Right lobe of liver (tissue), 4 donors: ENCODE measurements at regions not wholly inside any gene's neighbourhood (a gene's known extent, or its start where the extent isn't known, plus 50 kb on each side); places are given as distances from the start of the nearest gene placed in this dataset.

Experiments used
- CTCF ChIP-seq, 4 donors: fragments of 200-600 bp in 3 of 4; fragments of 450-650 bp in 1 of 4; IDR thresholded peaks; one replicate each; pipeline versions ENCODE4 v1.5.1 to v1.8.0; 2016 to 2022; ENCODE audit warnings: antibody characterized with exemption in 4 of 4, mild to moderate bottlenecking in 2 of 4
- POLR2A ChIP-seq: fragments of 450-650 bp; IDR thresholded peaks from one replicate; pipeline ENCODE4 v1.6.1; 2017; ENCODE audit warnings: antibody characterized with exemption, mild to moderate bottlenecking
- donor health status: DM: no; HTN: no; CAD: no.
- donor health status: DM: no; HTN: no; CAD: no.
- donor health status: DM: no; HTN: yes; CAD: no.

- TF ChIP-seq CTCF (IDR thresholded peaks at IDR 0.05) (no peak), POLR2A (no peak)
Observed at GRCh38 chr18:56473400-56474024, 164.9 kb downstream of the TXNL1 start.
